Large intestine (tissue), 3 donors: ENCODE measurements at regions not wholly inside any gene's neighbourhood (a gene's known extent, or its start where the extent isn't known, plus 50 kb on each side); places are given as distances from the start of the nearest gene placed in this dataset.

Experiments used
- DNase-seq, 2 donors: peaks; one replicate each; pipeline versions ENCODE4 v3.0.0 to v3.0.0-alpha.2; 2013
- H3K27ac ChIP-seq: one replicate; pipeline ENCODE4 v1.5.1; 2013; ENCODE audit warnings: low read length
- H3K27me3 ChIP-seq: 2 replicates; pipeline ENCODE4 v1.6.1; 2013; ENCODE audit warnings: low read length; ENCODE audit not compliant: control insufficient read depth, insufficient read depth
- H3K36me3 ChIP-seq: 2 replicates; pipeline ENCODE4 v1.6.1; 2013; ENCODE audit warnings: low read length; ENCODE audit not compliant: control insufficient read depth, insufficient read depth
- H3K4me1 ChIP-seq: one replicate; pipeline ENCODE4 v1.6.1; 2013; ENCODE audit warnings: low read length; ENCODE audit not compliant: control insufficient read depth, insufficient read depth
- H3K4me3 ChIP-seq: one replicate; pipeline ENCODE4 v1.5.1; 2013; ENCODE audit warnings: low read length
- H3K9me3 ChIP-seq: one replicate; pipeline ENCODE4 v1.6.1; 2013; ENCODE audit warnings: mild to moderate bottlenecking, low read depth, low read length, moderate library complexity; ENCODE audit not compliant: control insufficient read depth
- WGBS: methylation state at CpG from one replicate; pipeline ENCODE4 v1.1.5; 2013; ENCODE audit warnings: low lambda C conversion rate; ENCODE audit not compliant: insufficient coverage; 5-methylcytosine and 5-hydroxymethylcytosine counted together

GRCh38 chr22:27625769-27626674 is 175.5 kb downstream of the MN1 start:
- WGBS, result no CpG with 5 or more reads among the region's 12 CpGs
- no peaks in the 10 kb centered on the region for H3K27me3 ChIP-seq

GRCh38 chr22:27626675-27627443 is 174.7 kb downstream of the MN1 start:
- Histone ChIP-seq H3K36me3 (no peaks in the 10 kb centered on the region), H3K27ac (no peak overlapping the region), H3K9me3 (no peaks in the 10 kb centered on the region), H3K4me3 (no peak overlapping the region), H3K4me1 (no peaks in the 10 kb centered on the region), H3K27me3 (no peaks in the 10 kb centered on the region)
- WGBS, result no CpG with 5 or more reads among the region's 7 CpGs
- no peak for DNase-seq

More at GRCh38 chr22:27625769-27626674, 175.5 kb downstream of the MN1 start:
- Histone ChIP-seq H3K4me3 (no peak overlapping the region), H3K4me1 (no peaks in the 10 kb centered on the region), H3K36me3 (no peaks in the 10 kb centered on the region), H3K9me3 (no peaks in the 10 kb centered on the region), H3K27ac (no peak overlapping the region)
- DNase-seq, result no peak

DNA sequence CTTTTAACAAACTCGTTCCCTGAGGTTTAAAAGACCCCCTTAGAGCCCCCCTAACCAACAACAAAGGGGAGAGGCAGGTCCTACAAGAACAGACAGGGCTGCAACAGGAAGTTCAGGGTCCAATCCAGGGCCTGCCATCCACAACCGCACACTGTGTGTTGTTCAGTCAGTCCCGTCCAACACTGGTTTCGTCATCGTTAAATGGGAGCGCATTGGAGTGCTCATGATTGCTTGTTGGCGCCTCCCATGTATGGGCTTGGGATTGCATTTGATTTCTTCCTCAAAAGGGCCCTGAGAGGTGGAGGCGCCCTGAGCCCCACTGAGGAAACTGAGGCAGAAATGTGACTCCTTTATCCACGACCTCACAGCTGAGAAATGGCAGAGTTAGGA is 174.1 kb downstream of the MN1 start:
- Histone ChIP-seq H3K4me3 (no peak overlapping the region), H3K4me1 (peaks cover 2% of the 10 kb centered on the region), H3K27ac (no peak overlapping the region), H3K36me3 (no peaks in the 10 kb centered on the region), H3K27me3 (no peaks in the 10 kb centered on the region), H3K9me3 (no peaks in the 10 kb centered on the region)
- no peak for DNase-seq
- 89% methylated on average over 3 of the region's 9 CpGs for WGBS

- no peak for DNase-seq
- no CpG with 5 or more reads among the region's 6 CpGs for WGBS
- H3K4me3 ChIP-seq, result no peak overlapping the region
- H3K27ac ChIP-seq, result no peak overlapping the region
- no peaks in the 10 kb centered on the region for H3K9me3 ChIP-seq
- H3K27me3 ChIP-seq, result no peaks in the 10 kb centered on the region
- peaks cover 6% of the 10 kb centered on the region for H3K4me1 ChIP-seq
- no peaks in the 10 kb centered on the region for H3K36me3 ChIP-seq
These were observed 173.7 kb downstream of the MN1 start for GRCh38 chr22:27627901-27628300.

DNA sequence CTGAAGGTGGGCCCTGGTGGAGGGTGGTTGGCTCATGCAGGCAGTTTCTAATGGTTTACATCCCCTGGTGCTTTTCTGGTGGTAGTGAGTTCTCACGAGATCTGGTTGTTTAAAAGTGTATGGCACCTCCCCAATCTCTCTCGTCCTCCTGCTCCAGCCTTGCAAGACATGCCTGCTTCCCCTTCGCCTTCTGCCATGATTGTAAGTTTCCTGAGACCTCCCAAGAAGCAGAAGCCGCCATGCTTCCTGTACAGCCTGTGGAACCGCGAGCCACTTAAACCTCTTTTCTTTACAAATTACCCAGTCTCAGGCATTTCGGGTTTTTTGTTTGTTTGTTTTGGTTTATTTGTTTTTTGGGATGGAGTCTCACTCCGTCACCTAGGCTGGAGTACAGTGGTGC is 173.2 kb downstream of the MN1 start:
- 100% methylated on average over 1 of the region's 8 CpGs for WGBS
- Histone ChIP-seq H3K36me3 (no peaks in the 10 kb centered on the region), H3K27me3 (no peaks in the 10 kb centered on the region), H3K4me3 (no peak overlapping the region), H3K4me1 (peaks cover 11% of the 10 kb centered on the region), H3K9me3 (no peaks in the 10 kb centered on the region), H3K27ac (no peak overlapping the region)
- no peak for DNase-seq

DNA sequence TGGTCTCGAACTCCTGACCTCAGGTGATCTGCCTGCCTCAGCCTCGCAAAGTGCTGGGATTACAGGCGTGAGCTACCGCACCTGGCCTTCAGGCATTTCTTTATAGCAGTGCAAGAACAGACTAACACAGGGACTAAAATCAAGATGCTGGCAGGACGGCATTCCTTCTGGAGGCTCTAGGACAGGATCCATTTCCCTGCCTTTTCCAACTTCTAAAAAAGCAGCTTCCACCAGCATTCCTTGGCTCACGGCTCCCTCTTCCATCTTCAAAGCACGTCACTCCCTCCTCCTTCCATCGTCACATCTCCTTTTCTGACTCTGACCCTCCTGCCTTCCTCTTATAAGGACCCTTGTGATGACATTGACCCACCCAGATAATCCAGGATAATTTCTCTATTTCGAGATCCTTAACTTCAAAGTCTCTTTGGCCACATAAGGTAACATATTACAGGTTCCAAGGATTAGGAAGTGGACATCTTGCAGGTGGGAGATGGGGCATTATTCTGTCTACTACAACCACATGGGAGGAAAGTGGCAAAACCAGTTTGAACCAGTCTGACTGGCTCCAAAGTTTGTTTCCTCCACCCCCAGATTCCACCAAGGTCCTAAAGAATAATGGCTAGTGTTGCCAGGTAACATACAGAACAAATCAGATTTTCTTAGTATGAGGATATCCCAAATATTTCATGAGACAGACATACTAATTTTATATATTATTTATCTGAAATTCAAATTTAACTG is 172.5 kb downstream of the MN1 start:
- no peaks in the 10 kb centered on the region for H3K9me3 ChIP-seq
- DNase-seq, result peak in 1 of 2 donors; percentile 58
- peaks cover 18% of the 10 kb centered on the region for H3K4me1 ChIP-seq
- H3K27me3 ChIP-seq, result no peaks in the 10 kb centered on the region
- no peak overlapping the region for H3K27ac ChIP-seq
- 85% methylated on average over 3 of the region's 9 CpGs for WGBS
- no peak overlapping the region for H3K4me3 ChIP-seq
- H3K36me3 ChIP-seq, result no peaks in the 10 kb centered on the region

DNA sequence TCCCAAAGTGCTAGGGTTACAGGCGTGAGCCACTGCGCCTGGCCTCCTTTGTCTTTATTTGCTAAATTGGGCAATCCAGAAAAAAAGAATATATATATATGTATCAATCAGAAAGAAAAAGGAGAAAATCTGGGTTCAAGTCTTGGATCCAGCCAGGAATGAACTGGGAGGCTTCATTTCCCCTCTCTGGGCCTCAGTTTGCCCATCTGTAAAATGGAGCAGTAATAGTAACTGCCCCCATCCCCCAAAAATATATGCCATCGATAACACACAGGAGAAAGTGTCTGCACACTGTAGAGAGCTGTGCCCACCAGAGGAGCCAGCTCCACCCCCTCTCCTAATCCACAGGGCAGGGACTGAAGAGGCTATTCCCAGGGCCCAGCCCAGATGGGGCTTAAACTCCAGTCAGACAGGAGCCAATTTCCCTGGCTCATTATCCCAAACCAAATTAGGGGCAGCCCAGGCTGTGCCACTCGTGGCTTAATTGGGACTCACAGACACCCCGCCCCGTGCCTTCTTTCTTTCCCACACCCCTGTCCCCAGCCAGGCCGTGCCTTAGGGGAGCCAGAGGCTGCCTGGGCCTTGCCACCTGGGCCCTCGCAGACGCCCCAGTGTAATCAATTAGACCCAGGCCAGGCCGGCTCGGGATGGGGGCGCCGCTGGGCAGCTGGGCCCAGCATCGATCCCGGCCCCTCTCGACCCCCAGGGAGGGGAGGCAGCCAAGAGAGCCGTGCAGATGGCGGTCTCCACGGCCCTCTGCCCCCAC is 171.5 kb downstream of the MN1 start:
- Histone ChIP-seq H3K4me3 (no peak overlapping the region), H3K4me1 (peaks cover 18% of the 10 kb centered on the region), H3K9me3 (no peaks in the 10 kb centered on the region), H3K36me3 (no peaks in the 10 kb centered on the region), H3K27me3 (no peaks in the 10 kb centered on the region), H3K27ac (no peak overlapping the region)
- no peak for DNase-seq
- WGBS, result no CpG with 5 or more reads among the region's 19 CpGs

DNA sequence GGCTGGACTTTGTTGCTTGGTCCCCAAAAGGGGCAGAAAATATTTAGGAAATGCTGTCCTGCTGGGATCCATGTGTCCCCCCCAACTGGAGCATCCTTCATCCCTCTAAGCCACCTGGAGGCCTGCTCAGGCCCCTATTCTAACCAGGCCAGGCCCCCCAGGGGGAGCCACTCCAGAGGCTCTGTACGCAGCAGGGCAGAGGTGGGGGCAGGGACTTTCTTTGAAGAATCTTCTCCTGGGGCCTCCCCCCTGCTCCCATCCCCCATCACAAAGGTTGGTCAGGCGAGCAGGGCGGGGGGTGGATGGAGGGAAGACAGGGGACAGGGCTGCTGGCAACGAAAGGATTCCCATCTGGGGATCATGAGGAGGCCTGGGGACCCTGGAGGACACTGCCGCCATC is 170.8 kb downstream of the MN1 start:
- no peaks in the 10 kb centered on the region for H3K36me3 ChIP-seq
- H3K27ac ChIP-seq, result no peak overlapping the region
- peaks cover 18% of the 10 kb centered on the region for H3K4me1 ChIP-seq
- no CpG with 5 or more reads among the region's 5 CpGs for WGBS
- no peaks in the 10 kb centered on the region for H3K9me3 ChIP-seq
- H3K27me3 ChIP-seq, result no peaks in the 10 kb centered on the region
- no peak overlapping the region for H3K4me3 ChIP-seq
- no peak for DNase-seq

DNA sequence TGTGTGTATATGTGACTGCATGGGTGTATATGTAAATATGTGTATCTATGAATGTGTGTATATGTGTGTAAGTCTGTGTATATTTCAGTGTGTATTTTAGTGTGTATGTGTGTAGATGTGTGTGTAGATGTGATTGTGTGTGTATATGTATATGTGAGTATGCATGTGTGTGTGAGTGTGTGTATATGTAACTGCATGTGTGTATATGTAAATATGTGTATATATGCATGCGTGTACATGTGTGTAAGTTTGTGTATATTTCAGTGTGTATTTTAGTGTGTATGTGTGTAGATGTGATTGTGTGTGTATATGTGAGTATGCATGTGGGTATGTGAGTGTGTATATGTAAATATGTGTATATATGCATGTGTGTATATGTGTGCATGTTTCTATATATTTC is 169.9 kb downstream of the MN1 start:
- H3K27ac ChIP-seq, result no peak overlapping the region
- no peak for DNase-seq
- H3K4me1 ChIP-seq, result peaks cover 18% of the 10 kb centered on the region
- no CpG with 5 or more reads among the region's 1 CpG for WGBS
- H3K4me3 ChIP-seq, result no peak overlapping the region
- H3K36me3 ChIP-seq, result no peaks in the 10 kb centered on the region
- H3K27me3 ChIP-seq, result no peaks in the 10 kb centered on the region
- no peaks in the 10 kb centered on the region for H3K9me3 ChIP-seq
